ENCODE measurements at regions not wholly inside any gene's neighbourhood (a gene's known extent, or its start where the extent isn't known, plus 50 kb on each side); places are given as distances from the start of the nearest gene placed in this dataset.

- DNase-seq: no peak
Measured at GRCh38 chr4:11264841-11265240, 163.9 kb downstream of the HS3ST1 start.

GRCh38 chr4:11264346-11264745 is 164.3 kb downstream of the HS3ST1 start:
- DNase-seq: no peak

- no peak for DNase-seq
Measured at GRCh38 chr4:11263208-11263607, 165.5 kb downstream of the HS3ST1 start.

- no peak for DNase-seq
Measured at GRCh38 chr4:11261066-11261850, 167.4 kb downstream of the HS3ST1 start.

- no peak for DNase-seq
Measured at GRCh38 chr4:11259837-11260236, 168.9 kb downstream of the HS3ST1 start.

GRCh38 chr4:11252149-11252548 is 176.5 kb downstream of the HS3ST1 start:
- DNase-seq: peak; percentile 2

- no peak for DNase-seq
Measured at GRCh38 chr4:11250510-11250909, 178.2 kb downstream of the HS3ST1 start.

- no peak for DNase-seq
Measured at GRCh38 chr4:11232015-11232414, 196.7 kb downstream of the HS3ST1 start.

- DNase-seq: no peak
Measured at GRCh38 chr4:11230866-11231265, 197.8 kb downstream of the HS3ST1 start.

GRCh38 chr4:11228530-11228929 is 200.2 kb downstream of the HS3ST1 start:
- DNase-seq: peak; percentile 69

GRCh38 chr4:11223311-11223710 is 205.4 kb downstream of the HS3ST1 start:
- DNase-seq: no peak

GRCh38 chr4:11218692-11219091 is 210.0 kb downstream of the HS3ST1 start:
- DNase-seq: no peak

- DNase-seq: no peak
Measured at GRCh38 chr4:11216520-11216919, 212.2 kb downstream of the HS3ST1 start.

- no peak for DNase-seq
Measured at GRCh38 chr4:11214281-11214680, 214.4 kb downstream of the HS3ST1 start.

GRCh38 chr4:11209826-11210225 is 218.9 kb downstream of the HS3ST1 start:
- DNase-seq: no peak

GRCh38 chr4:11201256-11201655 is 227.4 kb downstream of the HS3ST1 start:
- DNase-seq: no peak

GRCh38 chr4:11198516-11199305 is 230.0 kb downstream of the HS3ST1 start:
- no peak for DNase-seq

- DNase-seq: no peak
Measured at GRCh38 chr4:11197631-11198341, 230.9 kb downstream of the HS3ST1 start.

- DNase-seq: no peak
Measured at GRCh38 chr4:11196927-11197522, 231.7 kb downstream of the HS3ST1 start.

GRCh38 chr4:11194431-11194830 is 234.3 kb downstream of the HS3ST1 start:
- no peak for DNase-seq

GRCh38 chr4:11189756-11190155 is 238.9 kb downstream of the HS3ST1 start:
- no peak for DNase-seq

- no peak for DNase-seq
Measured at GRCh38 chr4:11183356-11183740, 245.3 kb downstream of the HS3ST1 start.

Measured in hematopoietic multipotent progenitor cell treated with erythropoietin and hydrocortisone succinate and interleukin-3 and kit ligand, for 6 days (in vitro differentiated cells).